A673 (cell line): ENCODE measurements at regions not wholly inside any gene's neighbourhood (a gene's known extent, or its start where the extent isn't known, plus 50 kb on each side); places are given as distances from the start of the nearest gene placed in this dataset.

ENCODE experiments used
- BruUV-seq: library from RNA; stranded (reverse); fragments of 400-500 nt; replicated peaks from 2 replicates; lab custom pipeline; 2021; lab: Mats Ljungman, UMichigan
- CTCF ChIA-PET: fragments of 300-600 bp; sonication (Branson Sonifier 250); formaldehyde crosslinking; loops from one replicate; lab custom pipeline; 2022; ENCODE audit warnings: antibody characterized with exemption; lab: Charles Lee
- POLR2A ChIA-PET: fragments of 300-600 bp; sonication (Branson Sonifier 250); formaldehyde crosslinking; loops from one replicate; lab custom pipeline; 2022; ENCODE audit warnings: antibody characterized with exemption; ENCODE audit not compliant: low non-redundant PET; lab: Charles Lee
- DNase-seq: peaks from one replicate; pipeline ENCODE4 v3.0.0-alpha.2; 2015; ENCODE audit warnings: low spot score
- H3K27ac ChIP-seq: fragments of 200-600 bp; sonication (generic); 2 replicates; pipeline ENCODE4 v1.5.1; 2016; ENCODE audit warnings: mixed run types, low read depth, mild to moderate bottlenecking, mixed read lengths, antibody characterized with exemption, low read length; ENCODE audit not compliant: poor library complexity, severe bottlenecking
- H3K27me3 ChIP-seq: fragments of 200-600 bp; sonication (generic); replicated peaks from 2 replicates; pipeline ENCODE4 v1.6.1; 2017; ENCODE audit warnings: mixed run types, low read depth, mild to moderate bottlenecking, mixed read lengths, antibody characterized with exemption, low read length; ENCODE audit not compliant: insufficient read depth, poor library complexity
- H3K36me3 ChIP-seq: fragments of 200-600 bp; sonication (generic); 2 replicates; pipeline ENCODE4 v1.6.1; 2016; ENCODE audit warnings: mixed run types, mild to moderate bottlenecking, mixed read lengths, antibody characterized with exemption, low read length; ENCODE audit not compliant: insufficient read depth, poor library complexity, severe bottlenecking
- H3K4me1 ChIP-seq: fragments of 200-600 bp; sonication (generic); 2 replicates; pipeline ENCODE4 v1.6.1; 2017; ENCODE audit warnings: mixed run types, mild to moderate bottlenecking, mixed read lengths, antibody characterized with exemption, low read length; ENCODE audit not compliant: insufficient read depth, poor library complexity, severe bottlenecking
- H3K4me3 ChIP-seq: fragments of 200-600 bp; sonication (generic); 2 replicates; pipeline ENCODE4 v1.5.1; 2016; ENCODE audit warnings: low read depth, mixed run types, mild to moderate bottlenecking, mixed read lengths, low read length; ENCODE audit not compliant: poor library complexity, severe bottlenecking
- H3K9me3 ChIP-seq: fragments of 200-600 bp; sonication (generic); 2 replicates; pipeline ENCODE4 v1.6.1; 2016; ENCODE audit warnings: mixed run types, low read depth, mild to moderate bottlenecking, mixed read lengths, antibody characterized with exemption, low read length; ENCODE audit not compliant: poor library complexity, severe bottlenecking
- CTCF ChIP-seq: fragments of 300-800, 200-600 bp; sonication (generic); conservative IDR thresholded peaks from 2 replicates; pipeline ENCODE4 v1.5.1; 2017; ENCODE audit warnings: low read depth, mild to moderate bottlenecking, antibody characterized with exemption, low read length, moderate library complexity, mixed read lengths
- EZH2 ChIP-seq: fragments of 200-600 bp; sonication (generic); IDR thresholded peaks from 2 replicates; pipeline ENCODE4 v1.6.1; 2017; ENCODE audit warnings: borderline replicate concordance, low read depth, mild to moderate bottlenecking, mixed read lengths, antibody characterized with exemption, low read length; ENCODE audit not compliant: poor library complexity, severe bottlenecking
- intact Hi-C: fragments of 100-400 bp; cut with micrococcal nuclease; formaldehyde crosslinking; loops from one replicate; pipeline ENCODE4 v1.10.0; 2022; ENCODE audit not compliant: unreplicated experiment

GRCh38 chr17:77617516-77617915, 341.0 kb upstream of the TNRC6C start:
- BruUV-seq, result no TSS peak
- Histone ChIP-seq H3K9me3 (no peaks in the 10 kb centered on the region), H3K27ac (no peak overlapping the region), H3K4me3 (no peak overlapping the region), H3K36me3 (no peaks in the 10 kb centered on the region), H3K4me1 (no peaks in the 10 kb centered on the region), H3K27me3 (peaks cover 8% of the 10 kb centered on the region)
- CTCF ChIA-PET, result no interaction called here
- DNase-seq, result no peak
- TF ChIP-seq EZH2 (no peak), CTCF (no peak)
- POLR2A ChIA-PET, result no interaction called here
- intact Hi-C loops, result no loop called here

GRCh38 chr17:77618173-77618572, 340.3 kb upstream of the TNRC6C start:
- no TSS peak for BruUV-seq
- TF ChIP-seq EZH2, result no peak
- TF ChIP-seq CTCF, result no peak
- ChIA-PET CTCF (no interaction called here), POLR2A (no interaction called here)
- Histone ChIP-seq H3K9me3 (no peaks in the 10 kb centered on the region), H3K27me3 (peaks cover 6% of the 10 kb centered on the region), H3K36me3 (no peaks in the 10 kb centered on the region), H3K27ac (no peak overlapping the region), H3K4me3 (no peak overlapping the region), H3K4me1 (no peaks in the 10 kb centered on the region)
- DNase-seq, result no peak
- intact Hi-C loops, result no loop called here

- intact Hi-C loops, result no loop called here
- Histone ChIP-seq H3K36me3 (no peaks in the 10 kb centered on the region), H3K4me3 (no peak overlapping the region), H3K4me1 (no peaks in the 10 kb centered on the region), H3K9me3 (no peaks in the 10 kb centered on the region), H3K27ac (no peak overlapping the region), H3K27me3 (peaks cover under 1% of the 10 kb centered on the region)
- no TSS peak for BruUV-seq
- POLR2A ChIA-PET, result no interaction called here
- TF ChIP-seq EZH2 (no peak), CTCF (no peak)
- CTCF ChIA-PET, result interaction anchor here (0.6 kb wide), 1 partner anchor 1303 kb away, joined by 4 read pairs; no protein-coding TSS in a partner anchor
- DNase-seq, result no peak
Observed at GRCh38 chr17:77618731-77619130, 339.8 kb upstream of the TNRC6C start.
